HG03280 (cell line): ENCODE measurements at regions not wholly inside any gene's neighbourhood (a gene's known extent, or its start where the extent isn't known, plus 50 kb on each side); places are given as distances from the start of the nearest gene placed in this dataset.
"Not testable (repeated sequence)": the region's sequence is repeated elsewhere in the genome, so short reads cannot be mapped to it uniquely, and the experiment has no call there.

Source experiments
- ATAC-seq: cut with Tn5 transposase; IDR thresholded peaks from one replicate; pipeline ENCODE4 v1.9.1; 2021; ENCODE audit warnings: mild to moderate bottlenecking, moderate library complexity; ENCODE audit not compliant: unreplicated experiment

DNA sequence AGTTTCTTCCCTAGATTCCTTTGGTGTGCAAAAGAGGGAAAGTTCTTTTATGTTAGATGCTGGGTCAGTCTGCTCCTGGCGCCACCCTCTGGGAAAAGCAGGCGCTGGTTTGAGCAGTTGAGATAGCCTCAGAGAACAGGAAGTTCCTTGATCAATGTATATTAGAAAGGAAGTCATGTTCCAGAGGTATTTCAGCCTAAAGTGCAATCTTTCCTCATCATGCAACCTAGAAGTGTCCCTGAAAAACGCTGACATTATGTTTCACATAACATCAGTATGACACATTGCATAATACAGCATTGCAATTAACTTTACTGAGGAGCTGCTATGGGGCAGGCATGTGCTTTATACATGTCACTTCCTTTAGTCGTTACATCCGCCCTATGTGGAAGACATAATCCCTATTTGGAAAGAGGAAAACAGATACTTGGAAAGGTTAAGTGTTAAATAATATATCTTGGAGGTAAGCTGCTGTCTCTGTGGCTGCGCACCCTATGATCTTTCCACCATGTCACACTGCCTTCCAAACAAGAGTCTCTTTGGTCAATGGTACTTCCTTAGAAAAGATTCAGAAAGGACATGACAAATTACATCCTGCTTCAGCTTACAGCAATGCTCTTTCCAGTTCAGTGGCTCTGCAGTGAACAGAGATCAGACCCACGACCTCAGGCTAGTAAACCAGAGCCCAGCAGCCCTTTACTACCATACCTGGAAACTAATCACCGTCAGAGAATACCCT is 369.7 kb downstream of the RAD51AP2 start:
- no peak for ATAC-seq

DNA sequence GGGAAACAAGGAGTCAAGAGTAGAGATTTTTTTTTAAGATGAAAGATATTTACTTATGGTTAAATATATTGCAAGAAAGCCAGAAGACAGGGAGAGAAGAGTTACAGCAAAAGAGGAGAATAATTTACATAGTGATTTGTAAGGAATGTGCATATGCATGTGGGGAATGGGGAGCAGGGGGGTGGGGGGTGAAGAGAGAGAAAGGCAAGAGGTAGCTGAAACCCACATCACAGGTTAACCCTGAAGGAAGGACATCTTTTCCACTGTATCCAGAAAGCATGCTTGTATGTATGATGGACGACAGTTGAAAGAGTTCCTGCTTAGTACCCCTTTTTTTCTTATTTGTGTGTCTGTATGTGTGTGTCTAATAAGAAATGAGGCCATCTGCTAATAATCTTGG is 371.9 kb downstream of the RAD51AP2 start:
- ATAC-seq, result no peak

DNA sequence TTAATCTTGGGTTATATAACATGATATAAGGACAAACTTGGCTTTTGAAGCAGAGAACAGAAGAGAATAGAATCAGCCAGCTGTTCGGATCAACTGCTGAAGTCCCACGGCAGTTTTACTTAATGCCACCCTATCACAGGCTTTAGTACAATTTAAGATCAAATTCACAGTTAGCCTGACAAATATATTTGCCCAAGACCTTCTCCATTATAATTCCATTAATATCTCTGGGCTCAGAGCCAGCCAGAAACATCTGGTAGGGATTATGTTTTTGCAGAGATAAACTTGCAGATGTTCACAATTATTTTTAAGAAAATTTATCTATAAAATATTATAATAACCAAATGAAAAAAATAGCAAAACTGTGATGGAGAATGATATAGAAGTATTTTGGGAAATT is 381.4 kb downstream of the RAD51AP2 start:
- ATAC-seq, result no peak

DNA sequence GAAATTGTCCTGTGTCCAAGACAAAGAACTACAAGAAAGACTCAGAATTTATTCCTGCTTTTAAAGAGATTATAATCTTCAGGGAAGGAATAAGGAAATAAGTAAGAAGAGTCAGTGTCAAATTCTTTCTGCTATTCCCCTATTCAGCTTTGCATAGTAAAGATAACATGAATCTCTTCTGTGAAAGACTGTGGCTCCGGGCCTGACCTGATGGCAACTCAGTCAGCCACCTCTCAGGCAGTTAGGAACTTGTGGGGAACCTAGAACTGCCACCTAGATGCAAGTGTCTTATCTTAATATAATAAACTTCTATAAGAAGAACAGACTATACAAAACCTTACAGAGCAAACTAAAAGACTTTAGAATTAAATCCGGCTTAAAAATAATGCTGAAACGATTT is 382.0 kb downstream of the RAD51AP2 start:
- ATAC-seq, result no peak

DNA sequence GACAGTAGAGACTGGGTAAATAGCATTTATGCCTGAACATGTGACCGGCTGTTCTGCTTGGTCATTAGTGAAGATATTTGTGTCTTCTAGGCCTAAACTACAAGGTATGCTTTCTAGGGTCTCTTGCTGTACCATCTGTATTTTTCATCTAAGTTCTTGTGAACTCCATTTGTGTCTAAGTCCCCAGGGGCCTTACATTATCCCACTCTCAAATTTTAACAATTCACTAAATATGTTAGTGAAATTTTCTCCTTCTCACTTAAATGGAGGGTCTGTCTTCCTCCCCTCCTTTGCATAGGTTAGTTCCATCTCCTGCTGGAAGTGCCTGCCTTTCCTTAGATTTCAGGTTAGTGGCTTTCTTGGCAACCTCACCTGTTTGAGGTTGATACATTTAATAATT is 382.6 kb downstream of the RAD51AP2 start:
- no peak for ATAC-seq

DNA sequence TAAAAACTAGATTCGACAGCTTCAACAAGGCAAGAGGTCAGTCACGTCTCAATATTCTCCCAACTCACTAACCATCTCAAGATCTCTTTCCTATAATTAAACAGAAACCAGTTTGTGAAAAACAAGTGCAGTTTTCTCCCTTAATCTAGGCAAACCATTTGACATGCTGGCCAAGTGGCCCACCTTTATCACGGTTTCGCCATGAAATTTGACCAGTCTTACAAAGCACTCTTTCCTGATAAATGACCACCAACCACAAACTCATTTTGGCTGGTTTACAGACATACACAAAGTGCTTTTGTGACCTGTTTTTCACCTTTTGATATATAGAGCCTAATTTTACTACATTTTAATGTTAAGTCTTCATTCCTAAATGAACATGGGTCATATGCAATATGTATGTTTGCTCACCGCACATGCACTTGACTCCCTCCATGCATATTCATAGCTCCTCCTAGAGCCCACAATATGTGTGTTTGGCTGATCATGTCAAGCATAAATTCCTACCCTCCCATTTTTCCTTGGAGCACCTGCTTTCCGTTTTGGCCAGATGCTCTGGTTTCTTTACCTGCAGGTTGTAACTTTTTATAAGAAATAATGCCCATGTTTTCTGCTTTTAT is 385.1 kb downstream of the RAD51AP2 start:
- ATAC-seq, result no peak

DNA sequence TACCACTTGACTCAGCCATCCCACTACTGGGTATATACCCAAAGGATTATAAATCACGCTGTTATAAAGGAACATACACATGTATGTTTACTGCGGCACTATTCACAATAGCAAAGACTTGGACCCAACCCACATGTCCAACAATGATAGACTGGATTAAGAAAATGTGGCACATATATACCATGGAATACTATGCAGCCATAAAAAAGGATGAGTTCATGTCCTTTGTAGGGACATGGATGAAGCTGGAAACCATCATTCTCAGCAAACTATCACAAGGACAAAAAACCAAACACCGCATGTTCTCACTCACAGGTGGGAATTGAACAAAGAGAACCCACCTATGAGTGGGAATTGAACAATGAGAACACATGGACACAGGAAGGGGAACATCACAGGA is 387.6 kb downstream of the RAD51AP2 start:
- not testable (repeated sequence) for ATAC-seq

DNA sequence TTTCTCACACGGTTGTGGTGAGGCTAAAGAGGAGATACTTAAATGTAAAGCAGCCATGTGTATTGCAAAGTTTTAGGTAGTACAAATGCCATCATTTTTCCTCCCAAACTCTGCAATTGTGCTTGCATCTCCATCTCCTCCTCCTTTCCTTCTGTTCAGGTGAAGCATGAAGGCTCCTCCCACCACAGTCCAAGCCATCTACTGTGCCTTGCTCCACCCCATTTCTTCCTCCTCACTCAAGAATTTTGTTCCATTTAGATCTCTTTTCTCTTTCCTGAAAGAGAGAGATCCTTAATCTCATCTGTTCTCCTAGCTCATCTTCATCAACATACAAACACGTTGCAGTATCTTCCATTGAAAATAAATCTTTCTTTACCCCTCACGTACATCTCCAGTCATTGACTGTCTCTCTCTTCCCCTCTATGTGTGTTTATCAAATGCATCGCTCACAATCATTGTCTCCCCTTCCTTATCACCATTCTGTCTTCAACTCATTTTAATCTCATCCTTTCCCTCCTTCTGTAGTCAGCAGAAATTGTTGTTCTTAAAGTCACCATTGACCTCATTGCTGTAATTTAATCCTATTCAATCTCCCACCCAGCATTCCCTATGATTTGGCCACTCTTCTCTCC is 392.1 kb downstream of the RAD51AP2 start:
- no peak for ATAC-seq

DNA sequence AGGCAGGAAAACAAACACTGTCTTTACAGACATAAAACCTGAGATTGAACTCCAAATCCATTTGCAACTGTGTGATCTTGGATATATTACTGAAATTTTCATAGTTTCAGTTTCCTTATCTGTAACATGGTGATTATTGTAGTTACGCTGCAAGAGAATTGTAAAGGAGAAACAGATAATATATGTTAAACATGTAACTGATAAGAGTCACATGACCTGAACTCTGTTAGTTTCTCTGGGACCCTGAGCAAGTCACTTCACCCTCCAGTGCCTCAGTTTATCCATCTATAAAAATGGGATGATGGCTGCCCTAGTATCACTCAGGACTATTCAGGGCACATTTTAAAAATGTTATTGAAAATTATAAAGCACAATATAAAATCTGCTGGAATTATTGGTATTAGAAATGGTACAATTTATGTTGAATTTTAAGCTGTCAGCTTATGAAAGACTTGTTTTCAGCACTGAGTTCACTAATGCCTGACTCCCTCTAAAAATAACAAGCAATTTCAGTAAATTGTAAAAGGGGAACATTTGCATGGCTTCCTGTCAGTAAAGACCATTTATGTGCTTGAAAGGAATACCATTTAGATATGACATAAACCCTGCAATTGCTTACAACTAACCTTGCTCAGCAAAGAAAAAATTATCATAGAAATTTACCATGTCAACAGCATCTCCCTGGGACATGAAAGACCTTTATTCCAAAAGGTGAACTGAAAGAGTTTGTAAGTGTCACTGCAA is 393.5 kb downstream of the RAD51AP2 start:
- ATAC-seq, result no peak

DNA sequence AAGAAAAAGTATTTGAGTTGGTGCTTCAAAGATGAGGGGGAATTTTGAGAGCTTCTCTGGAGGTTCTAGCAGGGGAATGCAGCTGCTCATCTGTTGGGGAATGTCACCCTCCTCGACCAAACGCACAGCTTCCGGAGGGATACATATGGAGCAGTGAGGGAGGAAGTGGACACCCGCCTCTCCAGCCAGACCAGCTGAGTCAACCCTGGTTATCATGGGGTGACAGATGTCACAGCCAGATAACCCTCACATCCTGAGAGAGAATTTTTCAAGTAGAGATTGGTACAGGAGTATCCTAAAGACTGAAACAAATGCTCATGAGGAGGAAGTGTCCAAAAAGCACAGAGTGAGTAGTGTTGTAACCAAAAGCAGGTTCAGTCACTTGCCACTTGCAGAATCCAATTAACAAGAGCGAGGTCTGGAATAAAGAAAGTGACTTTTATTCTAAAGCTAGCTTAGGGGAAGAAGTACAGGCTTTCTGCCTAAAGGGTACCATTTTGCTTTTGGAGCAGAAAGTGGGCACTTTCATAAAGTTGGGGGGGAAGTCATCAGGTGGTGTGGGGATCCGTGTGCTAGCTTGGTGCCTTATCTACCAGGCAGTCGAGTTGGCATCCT is 395.2 kb downstream of the RAD51AP2 start:
- ATAC-seq, result no peak

DNA sequence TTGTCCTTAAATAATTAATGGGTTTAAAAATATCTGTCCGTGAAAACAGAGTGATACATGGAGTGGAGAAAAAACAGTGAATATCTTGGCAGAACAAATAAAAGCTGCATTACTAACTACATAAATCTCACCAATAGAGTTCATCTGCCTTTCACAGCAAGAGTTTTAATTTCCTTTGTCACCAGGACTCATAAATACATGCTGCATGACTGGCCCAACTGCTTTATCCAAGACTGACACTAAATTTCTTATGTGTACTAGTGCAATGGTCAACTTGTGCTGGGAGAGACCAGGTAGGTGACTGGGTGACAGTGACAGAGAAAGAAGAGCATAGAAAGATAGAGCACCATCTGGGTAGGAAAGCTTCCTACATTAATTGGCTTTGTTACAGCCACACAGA is 402.8 kb downstream of the RAD51AP2 start:
- no peak for ATAC-seq

DNA sequence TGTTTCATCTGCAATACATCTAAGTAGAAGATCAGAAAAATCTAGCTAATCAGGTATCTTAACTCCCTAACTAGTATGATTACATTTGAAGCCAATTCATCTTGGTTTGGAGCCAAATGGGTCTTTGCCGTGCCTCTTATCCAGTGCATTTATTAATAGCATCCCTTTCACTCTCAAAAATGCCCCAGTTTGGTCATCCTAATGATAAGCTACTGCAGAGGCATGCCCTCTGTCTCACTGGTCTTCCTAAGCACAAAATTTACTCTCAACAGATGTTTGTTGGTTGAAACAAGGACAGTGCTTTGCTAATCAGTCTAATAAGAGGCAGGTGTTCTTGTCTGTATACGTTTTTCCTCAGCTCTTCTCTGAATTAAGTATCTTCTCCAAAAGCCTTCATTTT is 403.2 kb downstream of the RAD51AP2 start:
- no peak for ATAC-seq

DNA sequence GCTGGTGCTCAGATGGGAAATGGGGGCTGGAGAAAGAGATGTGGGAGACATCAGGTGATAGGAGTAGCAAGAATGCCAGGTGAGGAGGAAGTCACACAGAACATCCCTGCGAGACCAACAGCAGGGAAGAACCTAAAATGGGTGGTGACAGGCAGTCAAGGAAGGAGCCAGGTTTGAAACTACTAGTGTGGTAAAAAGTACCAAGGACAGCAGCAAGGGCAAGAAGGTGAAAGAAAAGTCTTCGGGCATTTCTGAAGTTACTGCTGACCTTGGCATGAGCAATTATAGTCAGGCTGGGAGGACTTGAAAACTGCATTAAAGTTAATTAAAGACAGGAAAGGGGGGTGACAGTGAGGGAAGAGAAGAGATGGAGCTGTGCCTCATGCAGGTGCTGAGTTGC is 410.4 kb downstream of the RAD51AP2 start:
- no peak for ATAC-seq

DNA sequence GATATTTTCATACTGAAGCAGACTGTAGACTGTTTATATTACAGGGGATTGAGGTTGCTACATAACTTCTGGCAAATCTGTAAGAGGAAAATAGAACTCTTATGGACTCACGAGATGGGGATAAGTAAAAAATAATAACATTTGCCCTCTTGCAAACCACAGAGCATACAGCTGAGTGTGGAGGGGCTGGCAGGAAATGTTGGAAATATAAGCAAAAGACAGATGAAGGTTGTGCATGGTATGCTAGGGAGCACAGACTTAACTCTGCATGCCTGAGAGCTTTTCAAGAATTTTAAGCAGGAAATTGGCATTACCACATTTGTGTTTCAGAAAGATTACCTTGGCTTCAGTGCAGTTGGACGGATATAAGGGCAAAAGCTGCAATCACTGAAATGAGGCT is 411.1 kb downstream of the RAD51AP2 start:
- no peak for ATAC-seq

DNA sequence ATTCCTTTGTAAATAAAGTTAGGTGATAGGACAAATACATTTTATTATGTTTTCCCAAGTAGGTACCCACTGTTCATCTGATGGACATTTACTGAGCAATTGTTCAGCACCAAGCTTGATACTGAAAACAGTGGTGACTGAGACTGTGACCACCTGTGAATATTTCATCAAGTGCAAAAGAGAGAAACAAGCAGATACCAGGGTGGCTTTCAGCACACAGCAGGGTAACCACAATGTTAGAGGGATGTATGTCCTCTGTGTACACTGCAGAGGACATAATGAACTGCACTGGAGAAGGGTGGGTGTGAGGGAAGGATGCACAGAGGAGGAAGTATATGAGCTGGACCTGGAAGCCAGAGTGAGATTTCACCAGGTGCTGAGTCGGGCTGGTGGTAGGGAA is 411.8 kb downstream of the RAD51AP2 start:
- ATAC-seq, result no peak

DNA sequence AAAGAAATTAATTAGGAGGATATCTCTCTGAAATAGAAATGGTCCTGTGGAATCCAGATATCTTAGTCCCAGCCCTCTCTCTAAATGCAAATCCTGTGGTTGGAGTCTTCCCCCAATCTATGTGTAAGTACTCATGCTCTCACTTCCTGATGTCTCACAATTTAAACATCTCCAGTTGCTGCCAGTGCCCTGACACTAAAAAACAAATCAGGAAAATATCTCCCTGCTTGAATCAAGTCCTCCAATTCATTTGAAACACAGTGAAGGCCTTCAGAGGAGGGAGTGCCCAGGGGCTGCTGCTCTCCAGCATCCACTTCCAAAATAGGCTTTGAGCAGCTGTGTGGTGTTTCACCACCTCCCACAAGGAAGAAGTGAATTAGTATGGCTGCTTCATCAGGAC is 413.8 kb downstream of the RAD51AP2 start:
- peak; percentile 67 for ATAC-seq

DNA sequence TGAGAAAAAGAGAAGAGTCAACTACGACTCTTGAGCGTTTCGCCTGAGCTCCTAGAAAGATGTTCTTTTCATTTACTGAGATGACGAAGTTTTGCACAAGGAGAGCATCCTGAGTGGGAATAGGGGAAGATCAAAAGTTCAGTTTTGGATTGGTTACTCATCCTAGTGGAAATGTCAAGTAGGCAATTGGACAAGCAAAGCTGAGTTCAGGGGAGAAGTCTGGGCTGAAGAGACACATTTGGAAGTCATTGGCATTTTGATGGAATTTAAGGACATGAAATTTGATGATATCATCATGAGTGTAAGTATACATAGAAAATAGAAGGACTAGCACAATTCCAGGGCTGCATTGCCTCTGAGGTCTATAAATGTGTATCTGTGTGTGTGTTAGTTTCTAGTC is 416.6 kb downstream of the RAD51AP2 start:
- no peak for ATAC-seq

DNA sequence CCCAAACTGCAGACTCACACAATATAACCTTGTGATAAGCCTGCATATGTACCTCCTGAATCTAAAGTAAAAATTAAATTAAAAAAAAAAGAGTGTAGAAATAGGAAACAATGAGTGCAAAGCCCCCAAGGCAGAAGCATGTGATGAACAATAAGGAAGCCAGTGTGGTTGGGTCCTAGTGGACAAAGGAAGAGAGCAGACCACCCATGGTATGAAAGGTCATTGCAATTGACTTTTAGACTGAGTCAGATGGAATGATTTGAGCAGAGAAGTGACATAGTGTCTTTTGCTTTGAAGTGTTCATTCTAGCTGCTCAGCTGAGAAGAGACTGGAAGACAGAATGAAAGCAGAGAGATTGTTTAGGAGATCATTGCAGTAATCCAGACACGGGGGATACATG is 417.1 kb downstream of the RAD51AP2 start:
- no peak for ATAC-seq

DNA sequence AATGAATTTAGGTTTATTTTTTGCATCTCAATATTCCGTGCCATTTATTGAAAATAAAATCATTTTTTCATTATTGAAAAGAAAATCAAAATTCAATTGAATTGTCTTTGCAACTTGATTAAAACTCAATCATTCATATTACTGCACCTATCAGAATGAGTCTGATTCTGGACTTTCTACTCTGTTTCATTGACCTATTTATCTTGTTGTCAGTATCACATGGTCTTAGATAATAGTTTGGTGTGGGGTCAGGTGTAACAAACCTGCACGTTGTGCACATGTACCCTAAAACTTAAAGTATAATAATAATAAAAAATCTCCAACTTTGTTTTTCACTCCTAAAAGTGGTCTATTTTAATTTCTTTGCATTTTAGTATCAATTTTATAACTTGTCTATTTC is 422.9 kb downstream of the RAD51AP2 start:
- no peak for ATAC-seq

DNA sequence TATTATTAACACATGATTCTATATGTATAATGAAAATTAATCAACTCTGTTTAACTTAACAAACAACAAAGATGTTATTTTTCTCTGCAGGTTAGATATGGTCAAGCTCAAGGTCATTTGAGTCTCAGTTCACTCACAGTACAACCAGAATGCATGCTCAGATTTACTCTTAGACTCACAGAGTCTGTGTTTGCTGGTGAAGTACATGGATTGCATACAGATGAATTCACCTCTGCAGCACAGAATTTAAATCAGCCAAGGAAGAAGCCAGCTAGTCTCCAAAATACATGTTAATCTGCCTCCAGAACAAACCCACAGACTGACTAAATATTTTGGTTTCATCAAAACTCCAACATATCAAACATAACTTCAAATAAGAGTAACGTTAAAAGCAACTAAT is 424.5 kb downstream of the RAD51AP2 start:
- ATAC-seq, result no peak

DNA sequence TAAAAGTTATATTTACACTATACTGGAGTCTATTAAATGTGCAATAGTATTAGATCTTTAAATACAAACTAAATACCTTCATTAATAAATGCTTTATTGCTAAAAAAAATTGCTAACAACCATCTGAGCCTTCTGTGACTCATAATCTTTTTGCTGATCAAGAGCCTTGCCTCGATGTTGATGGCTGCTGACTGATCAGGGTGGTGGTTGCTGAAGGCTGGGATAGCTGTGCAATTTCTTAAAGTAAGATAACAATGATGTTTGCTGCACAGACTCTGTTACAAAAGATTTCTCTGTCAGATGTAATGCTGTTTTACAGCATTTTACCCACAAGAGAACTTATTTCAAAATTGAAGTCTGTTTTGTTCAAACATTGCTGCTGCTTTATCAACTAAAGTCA is 421.4 kb upstream of the CYRIA start:
- ATAC-seq, result no peak
